ENCODE measurements at regions not wholly inside any gene's neighbourhood (a gene's known extent, or its start where the extent isn't known, plus 50 kb on each side); places are given as distances from the start of the nearest gene placed in this dataset.

DNA sequence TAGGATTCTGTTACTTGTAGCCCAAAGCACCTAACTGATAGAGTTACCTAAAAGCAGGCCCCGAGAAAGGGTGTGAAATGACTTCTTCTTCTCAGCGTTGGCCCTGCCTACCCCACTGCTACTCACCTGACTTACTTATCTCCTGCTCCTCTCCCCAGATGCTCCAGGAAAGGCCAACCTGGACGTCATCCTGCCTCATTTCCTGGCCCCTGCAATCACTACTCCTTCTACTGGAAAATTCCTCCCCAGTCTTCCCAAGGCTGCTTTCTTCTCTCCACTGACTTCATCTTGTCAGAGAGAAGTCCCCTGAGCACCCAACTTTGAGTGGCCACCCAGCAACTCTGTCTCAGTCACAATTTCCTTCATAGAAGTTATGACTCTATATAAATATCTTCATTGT lies 63.4 kb upstream of the KLF7 start:
- TF ChIP-seq GATA3 (IDR thresholded peaks at IDR 0.05; ENCODE audit: low read depth, low read length) (no peak), GATA2 (IDR thresholded peaks at IDR 0.05; ENCODE audit: low read depth, low read length) (no peak)

DNA sequence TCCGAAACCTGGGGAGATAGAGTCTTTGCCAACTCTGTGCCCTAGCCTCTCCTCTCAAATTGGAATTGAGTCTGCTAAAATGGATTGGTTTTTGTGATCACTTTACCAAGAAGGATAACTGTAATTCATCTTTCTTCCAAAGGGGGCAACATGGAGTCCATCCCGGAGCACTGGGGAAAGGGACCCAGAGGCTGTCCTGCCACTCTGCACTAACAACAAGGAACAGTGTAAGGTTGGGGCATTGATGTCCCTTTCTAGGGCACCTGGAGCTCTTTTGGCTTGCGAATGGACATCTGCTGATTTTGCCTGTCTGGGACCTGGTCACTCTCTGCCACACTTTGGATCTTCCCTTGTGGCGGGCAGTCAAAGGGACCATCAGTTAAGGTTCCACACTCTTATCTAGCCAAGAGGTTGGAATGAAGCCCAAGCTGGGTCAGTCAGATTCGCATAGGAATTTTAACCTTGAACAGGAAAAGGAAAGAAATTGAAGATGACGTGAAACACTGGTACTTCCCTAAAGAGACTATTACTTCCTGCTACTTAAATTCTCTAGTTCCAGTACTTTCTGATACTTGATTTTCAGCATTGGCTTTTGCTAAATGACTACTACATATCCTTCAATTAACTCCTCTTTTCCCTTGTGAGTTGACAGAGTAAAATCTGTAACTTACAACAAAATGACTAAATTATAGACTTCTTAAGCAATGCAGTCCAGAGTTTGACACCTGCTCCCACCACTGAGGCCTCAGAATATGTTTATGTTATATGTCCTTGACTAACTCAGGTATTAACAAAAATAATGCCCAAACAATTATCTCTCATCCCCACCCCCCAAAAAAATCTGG lies 64.7 kb upstream of the KLF7 start:
- TF ChIP-seq GATA3 (IDR thresholded peaks at IDR 0.05; ENCODE audit: low read depth, low read length) (no peak), GATA2 (IDR thresholded peaks at IDR 0.05; ENCODE audit: low read depth, low read length) (no peak)

DNA sequence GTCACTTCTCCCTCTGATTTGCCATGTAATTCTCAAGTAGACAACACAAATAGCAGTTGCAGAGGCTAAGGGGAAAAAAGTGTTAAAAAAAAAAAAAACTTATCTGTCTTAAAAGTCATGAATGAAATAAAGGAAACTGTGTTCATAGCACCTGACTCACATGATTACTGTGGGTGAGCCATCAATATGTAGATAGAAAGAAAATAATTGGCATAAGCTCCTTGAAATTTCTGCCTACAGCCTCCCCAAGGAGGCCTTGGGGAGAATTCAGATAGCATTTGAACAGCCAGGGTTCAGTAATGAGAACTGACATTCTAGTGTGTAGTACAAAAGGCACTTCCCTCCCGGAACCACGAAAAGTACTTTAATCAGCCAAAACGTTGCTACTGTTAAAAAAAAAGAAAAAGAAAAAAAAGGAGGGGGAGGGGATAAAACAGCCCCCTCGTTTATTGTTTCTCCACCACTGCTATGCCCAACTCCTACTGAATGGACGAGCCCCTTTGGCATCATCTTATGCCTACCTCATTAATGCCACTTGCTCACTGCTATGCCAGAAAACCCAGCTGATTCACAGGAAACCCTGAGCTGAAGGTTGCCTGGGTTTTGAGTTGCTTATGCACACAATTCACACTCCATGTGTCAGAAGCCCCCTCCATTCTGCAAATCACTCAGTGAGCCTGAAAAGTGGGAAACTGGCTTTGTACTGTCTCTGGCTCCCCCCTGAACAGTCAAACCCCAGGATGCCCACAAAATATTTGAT lies 65.5 kb upstream of the KLF7 start:
- no peak for TF ChIP-seq GATA3 (IDR thresholded peaks at IDR 0.05; ENCODE audit: low read depth, low read length)
- TF ChIP-seq GATA2 (IDR thresholded peaks at IDR 0.05; ENCODE audit: low read depth, low read length), result no peak

DNA sequence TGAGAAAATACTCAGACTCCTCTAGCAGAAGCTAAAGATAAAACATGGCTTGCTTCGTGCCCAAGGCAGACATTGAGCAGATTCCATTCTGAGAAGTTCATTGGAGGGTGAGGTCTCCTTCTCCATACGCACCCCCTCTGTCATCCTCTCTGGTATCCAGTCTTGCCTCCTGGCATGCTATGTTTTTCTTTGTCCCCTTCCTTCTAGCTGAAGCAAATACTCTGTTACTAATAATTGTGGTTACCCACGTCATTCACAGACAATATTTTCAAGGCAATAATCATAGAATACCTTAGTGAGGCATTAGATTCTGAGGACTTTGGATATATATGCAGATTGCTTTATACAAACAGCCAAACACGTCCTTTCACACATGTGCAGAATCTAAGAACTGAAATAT lies 66.2 kb upstream of the KLF7 start:
- TF ChIP-seq GATA2 (IDR thresholded peaks at IDR 0.05; ENCODE audit: low read depth, low read length) (no peak), GATA3 (IDR thresholded peaks at IDR 0.05; ENCODE audit: low read depth, low read length) (no peak)

DNA sequence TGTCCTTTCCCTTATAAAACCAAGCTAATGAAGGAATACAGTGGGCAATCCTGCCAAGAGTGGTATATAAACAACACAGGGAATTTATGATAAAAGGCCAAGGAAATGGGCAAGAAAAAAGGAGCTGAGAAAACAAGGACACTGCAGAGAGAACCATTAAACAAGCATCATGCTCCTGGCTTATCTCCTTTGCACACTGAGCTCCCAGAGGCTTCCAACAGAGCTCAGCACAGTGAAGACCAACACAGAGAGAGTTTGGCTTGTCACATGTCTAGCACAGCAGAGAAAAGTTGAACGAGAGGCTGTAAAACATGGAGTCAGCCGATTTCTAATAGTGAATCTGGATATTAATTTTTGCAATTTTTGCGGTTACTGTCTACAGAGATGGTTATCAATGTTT lies 68.0 kb upstream of the KLF7 start:
- TF ChIP-seq GATA3 (IDR thresholded peaks at IDR 0.05; ENCODE audit: low read depth, low read length) (no peak), GATA2 (IDR thresholded peaks at IDR 0.05; ENCODE audit: low read depth, low read length) (no peak)

DNA sequence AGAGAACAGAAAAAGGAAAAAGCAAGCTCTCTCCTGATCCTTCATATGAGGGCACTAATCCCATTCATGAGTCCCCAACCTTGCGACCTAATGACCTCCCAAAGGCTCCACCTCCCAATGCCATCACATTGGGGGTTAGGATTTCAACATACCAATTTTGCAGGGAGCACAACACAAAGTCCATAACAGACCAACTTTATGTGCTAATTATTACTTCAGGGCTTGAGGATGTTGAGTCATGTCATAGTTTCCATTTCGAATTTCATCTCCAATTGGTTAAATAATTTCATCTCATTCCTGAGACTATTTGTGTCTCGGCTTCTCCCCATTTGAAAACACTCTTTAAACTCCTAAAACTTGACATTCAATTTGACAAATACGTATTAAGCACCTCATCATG lies 69.9 kb upstream of the KLF7 start:
- no peak for TF ChIP-seq GATA3 (IDR thresholded peaks at IDR 0.05; ENCODE audit: low read depth, low read length)
- no peak for TF ChIP-seq GATA2 (IDR thresholded peaks at IDR 0.05; ENCODE audit: low read depth, low read length)

DNA sequence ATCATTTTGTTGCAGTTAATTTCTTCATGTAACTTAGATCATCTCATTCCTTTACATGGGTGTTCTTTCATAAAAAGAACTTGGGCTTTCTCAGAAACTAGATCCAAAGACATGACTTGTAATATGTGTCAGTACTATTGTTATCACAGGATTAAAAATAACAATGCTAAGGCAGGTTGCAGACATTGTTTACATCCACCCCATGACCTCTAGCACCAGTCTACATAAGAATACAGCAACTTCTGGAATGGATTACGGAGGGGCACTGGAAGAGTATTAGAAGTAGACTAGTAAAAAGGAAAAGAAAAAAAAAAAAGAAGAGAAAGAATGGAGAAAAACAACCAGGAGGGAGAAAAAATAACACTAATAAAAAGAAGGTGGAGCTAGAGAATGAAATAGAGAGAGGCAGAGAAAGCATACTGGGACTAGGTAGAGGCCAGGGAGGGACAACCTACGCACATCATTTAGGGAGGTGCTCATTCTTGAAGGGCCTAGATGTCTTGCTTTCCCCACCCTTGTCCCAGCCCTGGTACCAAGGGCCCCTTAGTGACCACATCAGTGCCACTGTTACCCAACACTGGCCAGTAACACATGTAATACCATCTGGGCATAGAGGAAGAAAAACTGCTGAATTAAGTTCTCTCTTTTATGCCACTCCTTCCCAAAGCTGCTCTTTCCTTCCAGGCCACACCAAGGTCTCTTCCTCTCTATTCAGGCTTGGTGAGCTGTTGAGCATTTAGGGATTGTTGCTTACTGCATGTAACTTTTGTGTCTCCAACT lies 70.6 kb upstream of the KLF7 start:
- no peak for TF ChIP-seq GATA3 (IDR thresholded peaks at IDR 0.05; ENCODE audit: low read depth, low read length)
- no peak for TF ChIP-seq GATA2 (IDR thresholded peaks at IDR 0.05; ENCODE audit: low read depth, low read length)

DNA sequence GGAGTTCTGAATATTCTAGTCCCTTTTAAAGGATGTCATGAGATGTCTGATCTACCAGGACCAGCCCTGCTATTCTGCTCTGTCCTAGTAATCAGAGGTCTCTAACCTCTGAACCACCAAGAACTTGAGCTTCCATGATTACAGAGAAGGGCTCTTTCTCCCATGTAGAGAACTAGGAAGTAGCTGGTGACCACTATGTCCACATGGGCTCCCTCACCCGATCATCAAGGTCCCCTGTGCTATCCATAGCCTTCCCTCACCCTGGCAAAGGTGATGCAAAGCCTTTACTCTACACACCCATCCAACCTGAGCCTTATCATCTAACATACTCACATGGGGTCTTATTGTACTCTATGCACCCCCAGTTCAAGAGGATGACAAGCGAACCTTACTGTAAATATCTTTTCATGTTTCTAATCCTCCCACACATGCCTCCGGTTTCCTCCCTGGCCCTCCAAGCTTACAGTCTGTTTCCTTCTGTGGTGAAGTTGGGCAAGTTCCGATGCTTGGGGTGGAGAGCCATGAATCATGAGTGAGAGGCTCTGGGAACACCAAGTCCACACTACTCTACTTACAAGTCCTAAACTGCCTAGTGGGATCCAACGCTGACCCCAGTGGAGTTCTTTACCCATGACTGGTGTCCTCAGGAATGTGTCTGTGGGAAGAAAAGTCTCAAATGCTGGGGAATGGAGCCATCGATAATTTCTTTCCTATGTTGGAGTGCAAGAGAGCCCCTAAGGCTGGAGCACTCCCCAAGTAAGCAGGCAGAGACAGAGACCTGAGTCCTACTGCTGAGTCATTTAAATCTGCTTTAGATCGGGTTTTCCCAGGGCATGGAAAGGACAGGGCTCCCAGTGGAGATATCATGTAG lies 73.3 kb upstream of the KLF7 start:
- TF ChIP-seq GATA2 (IDR thresholded peaks at IDR 0.05; ENCODE audit: low read depth, low read length) (no peak), GATA3 (IDR thresholded peaks at IDR 0.05; ENCODE audit: low read depth, low read length) (no peak)

DNA sequence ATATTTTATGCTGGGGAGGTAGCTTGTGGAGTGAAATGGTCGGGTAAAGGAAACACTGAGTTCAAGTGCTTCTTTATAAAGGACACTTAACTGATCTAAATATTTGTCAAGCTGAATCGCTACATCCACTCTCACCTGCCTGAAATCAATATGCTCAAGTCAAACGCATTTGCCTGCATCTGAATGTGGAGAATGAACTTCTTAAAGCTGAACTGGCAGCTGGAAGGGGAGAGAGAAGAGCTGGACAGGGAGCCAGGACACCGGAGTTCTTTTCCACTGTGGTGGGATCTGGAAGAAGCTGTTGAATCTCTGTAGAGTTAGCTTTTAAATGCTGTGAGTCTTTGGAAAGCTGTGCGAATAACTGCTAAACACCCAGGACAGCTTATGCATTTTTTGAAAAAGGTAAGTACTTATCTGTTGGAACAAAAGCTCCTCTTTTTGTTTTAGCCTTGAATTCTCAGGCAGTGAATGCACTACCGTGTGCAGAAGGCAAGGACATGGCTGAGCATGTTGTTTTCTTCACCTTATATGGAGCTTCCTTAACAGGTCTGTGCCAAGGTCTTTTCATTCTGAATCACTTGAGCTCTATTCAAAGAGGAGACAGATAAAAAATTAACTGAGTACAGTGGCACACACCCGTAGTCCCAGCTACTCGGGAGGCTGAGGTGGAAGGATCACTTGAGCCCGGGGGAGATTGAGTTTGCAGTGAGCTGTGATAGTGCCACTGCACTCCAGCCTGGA lies 74.2 kb upstream of the KLF7 start:
- no peak for TF ChIP-seq GATA3 (IDR thresholded peaks at IDR 0.05; ENCODE audit: low read depth, low read length)

DNA sequence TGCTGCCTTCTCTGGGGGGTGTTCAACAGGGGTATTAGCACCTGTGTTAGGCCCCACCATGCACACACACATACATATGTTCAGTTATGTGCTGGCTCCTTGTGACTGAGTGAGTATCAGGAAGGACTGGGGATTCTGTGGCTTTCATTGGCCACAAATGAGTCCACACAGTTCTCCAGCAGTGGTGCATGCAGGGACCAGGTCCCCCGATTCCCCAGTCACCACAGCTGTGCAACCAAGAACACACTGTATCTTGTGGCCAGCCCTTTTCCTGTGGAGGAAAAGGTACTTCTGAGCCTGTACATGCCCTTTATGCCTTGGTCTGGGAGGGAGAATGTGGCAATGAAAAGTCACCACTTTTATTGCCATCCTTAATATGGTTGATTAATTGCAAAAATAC lies 74.9 kb upstream of the KLF7 start:
- TF ChIP-seq GATA2 (IDR thresholded peaks at IDR 0.05; ENCODE audit: low read depth, low read length) (no peak), GATA3 (IDR thresholded peaks at IDR 0.05; ENCODE audit: low read depth, low read length) (no peak)

DNA sequence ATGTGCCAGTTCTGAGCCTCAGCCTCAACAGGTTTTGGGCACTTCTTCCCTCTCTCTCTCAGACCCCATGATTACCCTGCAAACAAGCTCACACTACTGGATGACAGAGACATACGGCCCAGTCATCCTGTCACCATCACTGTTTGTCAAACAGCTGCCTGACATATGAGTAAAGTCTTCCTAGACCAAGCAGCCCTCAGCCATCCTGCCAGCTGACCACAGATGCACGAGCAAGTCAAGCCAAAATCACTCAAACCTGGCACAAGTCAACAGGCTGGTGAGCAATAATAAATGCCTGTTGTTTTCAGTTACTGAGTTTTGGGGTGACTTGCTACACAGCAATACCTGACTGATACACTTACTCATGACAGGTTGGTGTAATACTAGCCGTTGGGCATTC lies 75.5 kb upstream of the KLF7 start:
- TF ChIP-seq GATA3 (IDR thresholded peaks at IDR 0.05; ENCODE audit: low read depth, low read length), result no peak

DNA sequence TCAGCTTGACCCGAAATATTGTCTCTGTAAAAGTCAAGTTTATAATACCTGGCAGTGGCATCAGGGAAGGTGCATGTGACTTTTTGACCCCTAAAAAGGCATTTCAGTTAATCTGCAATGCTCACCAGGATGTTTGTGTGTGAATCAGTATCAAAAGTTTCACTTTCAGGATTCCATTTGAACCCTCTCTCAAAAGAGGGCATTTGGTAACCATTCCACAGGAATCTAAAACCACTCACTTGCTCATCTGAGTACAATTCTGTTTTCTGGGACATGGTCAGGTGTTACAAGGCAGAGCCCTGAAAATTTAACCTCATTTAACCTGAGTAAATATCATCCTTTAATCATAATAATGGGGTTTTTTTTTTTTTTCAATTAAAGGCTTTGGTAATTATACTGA lies 77.9 kb upstream of the KLF7 start:
- TF ChIP-seq GATA2 (IDR thresholded peaks at IDR 0.05; ENCODE audit: low read depth, low read length), result no peak
- TF ChIP-seq GATA3 (IDR thresholded peaks at IDR 0.05; ENCODE audit: low read depth, low read length), result no peak
